ENCODE measurements at regions not wholly inside any gene's neighbourhood (a gene's known extent, or its start where the extent isn't known, plus 50 kb on each side); places are given as distances from the start of the nearest gene placed in this dataset.

DNA sequence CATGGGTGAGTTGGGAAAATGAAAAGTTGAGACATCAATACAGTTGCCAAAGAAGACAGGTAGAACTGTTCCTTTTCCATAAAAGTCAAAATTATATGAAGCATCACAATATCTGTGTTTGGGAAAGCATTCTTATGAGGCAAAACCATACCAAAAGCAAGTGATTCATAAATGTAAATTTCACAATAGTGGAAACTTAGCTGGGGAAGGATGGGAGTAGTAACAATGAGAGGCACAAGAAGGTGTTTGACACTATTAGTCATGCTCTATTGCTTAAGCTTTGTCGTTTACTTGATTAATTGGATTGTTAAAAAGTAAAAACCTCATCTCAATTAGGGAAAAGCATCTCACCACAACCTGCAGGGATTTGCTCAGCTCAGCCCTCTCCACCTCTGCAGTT, 240.2 kb downstream of the C7orf25 start:
- Histone ChIP-seq H3K27me3 (ENCODE audit: control insufficient read depth in 2 of 2, insufficient read depth in 2 of 2, low read length in 2 of 2) (no peaks in the 10 kb centered on the region; a peak in 1 of 5 replicates), H3K4me2 (ENCODE audit: insufficient read depth, low read length) (no peak overlapping the region), H3K4me1 (replicated peaks in 1 of 2; ENCODE audit: control insufficient read depth in 2 of 2, insufficient read depth in 2 of 2, low read length in 2 of 2) (no peaks in the 10 kb centered on the region), H3K9ac (ENCODE audit: insufficient read depth in 1 of 2, low read depth in 2 of 2, low read length in 2 of 2) (no peak overlapping the region), H3K36me3 (ENCODE audit: control insufficient read depth, insufficient read depth, low read length) (no peaks in the 10 kb centered on the region), H3K4me3 (no peak overlapping the region), H3K9me1 (ENCODE audit: control insufficient read depth, insufficient read depth, low read length) (no peaks in the 10 kb centered on the region), H3K27ac (ENCODE audit: extremely low read depth, low read depth, low read length) (no peak overlapping the region), H2AFZ (ENCODE audit: low read depth, low read length) (no peak overlapping the region), H3K9me3 (replicated peaks; ENCODE audit: control insufficient read depth, insufficient read depth, low read depth, low read length) (0 out of 2 replicates have a peak, but pooled peaks cover 2% of the 10 kb centered on the region), H3K79me2 (ENCODE audit: control insufficient read depth, insufficient read depth, low read length) (no peaks in the 10 kb centered on the region), H4K20me1 (replicated peaks; ENCODE audit: control insufficient read depth, insufficient read depth, low read length) (no peaks in the 10 kb centered on the region)
- intact Hi-C loops (cut with micrococcal nuclease) (no loop called here), in situ Hi-C loops (cut with MboI) (no loop called here)
- no TSS peak for BruUV-seq (replicated peaks)
- ChIA-PET POLR2A (no interaction called here), CTCF (ENCODE audit: low intra/inter-chr PET ratio) (no interaction called here)
- ATAC-seq (no peak), DNase-seq (ENCODE audit: extremely low read depth in 1 of 4, low spot score in 3 of 4) (no peak), FAIRE-seq (no peak)
- WGBS (ENCODE audit: insufficient coverage, low coverage, missing lambda C conversion rate), result 0% methylated on average over 1 of the region's 1 CpG
- no peak for TF ChIP-seq TCF7 (IDR thresholded peaks at IDR 0.05; ENCODE audit: borderline replicate concordance)
- no peak for TF ChIP-seq ZNF282 (CRISPR knock-in tag; IDR thresholded peaks at IDR 0.05)
- no peak for TF ChIP-seq NEUROD1 (IDR thresholded peaks at IDR 0.05; ENCODE audit: borderline replicate concordance, low read depth, low read length, partially characterized antibody)
- no peak for TF ChIP-seq SUPT5H (IDR thresholded peaks at IDR 0.05)
- TF ChIP-seq, protein P1, sequence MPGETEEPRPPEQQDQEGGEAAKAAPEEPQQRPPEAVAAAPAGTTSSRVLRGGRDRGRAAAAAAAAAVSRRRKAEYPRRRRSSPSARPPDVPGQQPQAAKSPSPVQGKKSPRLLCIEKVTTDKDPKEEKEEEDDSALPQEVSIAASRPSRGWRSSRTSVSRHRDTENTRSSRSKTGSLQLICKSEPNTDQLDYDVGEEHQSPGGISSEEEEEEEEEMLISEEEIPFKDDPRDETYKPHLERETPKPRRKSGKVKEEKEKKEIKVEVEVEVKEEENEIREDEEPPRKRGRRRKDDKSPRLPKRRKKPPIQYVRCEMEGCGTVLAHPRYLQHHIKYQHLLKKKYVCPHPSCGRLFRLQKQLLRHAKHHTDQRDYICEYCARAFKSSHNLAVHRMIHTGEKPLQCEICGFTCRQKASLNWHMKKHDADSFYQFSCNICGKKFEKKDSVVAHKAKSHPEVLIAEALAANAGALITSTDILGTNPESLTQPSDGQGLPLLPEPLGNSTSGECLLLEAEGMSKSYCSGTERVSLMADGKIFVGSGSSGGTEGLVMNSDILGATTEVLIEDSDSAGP (CRISPR knock-in tag; IDR thresholded peaks at IDR 0.05), result no peak
- no peak for TF ChIP-seq PURB (CRISPR knock-in tag; IDR thresholded peaks at IDR 0.05; ENCODE audit: low read depth)
- TF ChIP-seq, protein P2, sequence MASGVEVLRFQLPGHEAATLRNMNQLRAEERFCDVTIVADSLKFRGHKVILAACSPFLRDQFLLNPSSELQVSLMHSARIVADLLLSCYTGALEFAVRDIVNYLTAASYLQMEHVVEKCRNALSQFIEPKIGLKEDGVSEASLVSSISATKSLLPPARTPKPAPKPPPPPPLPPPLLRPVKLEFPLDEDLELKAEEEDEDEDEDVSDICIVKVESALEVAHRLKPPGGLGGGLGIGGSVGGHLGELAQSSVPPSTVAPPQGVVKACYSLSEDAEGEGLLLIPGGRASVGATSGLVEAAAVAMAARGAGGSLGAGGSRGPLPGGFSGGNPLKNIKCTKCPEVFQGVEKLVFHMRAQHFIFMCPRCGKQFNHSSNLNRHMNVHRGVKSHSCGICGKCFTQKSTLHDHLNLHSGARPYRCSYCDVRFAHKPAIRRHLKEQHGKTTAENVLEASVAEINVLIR (CRISPR knock-in tag; IDR thresholded peaks at IDR 0.05), result no peak
- TF ChIP-seq ELF2 (CRISPR knock-in tag; IDR thresholded peaks at IDR 0.05), result no peak
- TF ChIP-seq PHTF2 (CRISPR knock-in tag; IDR thresholded peaks at IDR 0.05), result no peak
- no peak for TF ChIP-seq JUN (IDR thresholded peaks at IDR 0.05; ENCODE audit: borderline replicate concordance, low read depth, low read length)
- TF ChIP-seq JUN (CRISPR knock-in tag; IDR thresholded peaks at IDR 0.05; ENCODE audit: borderline replicate concordance), result no peak
- no peak for TF ChIP-seq BACH1 (tag; IDR thresholded peaks at IDR 0.05)
- no peak for TF ChIP-seq NFYB (IDR thresholded peaks at IDR 0.05; ENCODE audit: extremely low read depth, insufficient read length)
- no peak for TF ChIP-seq ATF1 (CRISPR knock-in tag; IDR thresholded peaks at IDR 0.05)
- no peak for TF ChIP-seq ATF1 (tag; IDR thresholded peaks at IDR 0.05)
- TF ChIP-seq ZFPM2 (CRISPR knock-in tag; IDR thresholded peaks at IDR 0.05), result no peak
- TF ChIP-seq, protein P3, sequence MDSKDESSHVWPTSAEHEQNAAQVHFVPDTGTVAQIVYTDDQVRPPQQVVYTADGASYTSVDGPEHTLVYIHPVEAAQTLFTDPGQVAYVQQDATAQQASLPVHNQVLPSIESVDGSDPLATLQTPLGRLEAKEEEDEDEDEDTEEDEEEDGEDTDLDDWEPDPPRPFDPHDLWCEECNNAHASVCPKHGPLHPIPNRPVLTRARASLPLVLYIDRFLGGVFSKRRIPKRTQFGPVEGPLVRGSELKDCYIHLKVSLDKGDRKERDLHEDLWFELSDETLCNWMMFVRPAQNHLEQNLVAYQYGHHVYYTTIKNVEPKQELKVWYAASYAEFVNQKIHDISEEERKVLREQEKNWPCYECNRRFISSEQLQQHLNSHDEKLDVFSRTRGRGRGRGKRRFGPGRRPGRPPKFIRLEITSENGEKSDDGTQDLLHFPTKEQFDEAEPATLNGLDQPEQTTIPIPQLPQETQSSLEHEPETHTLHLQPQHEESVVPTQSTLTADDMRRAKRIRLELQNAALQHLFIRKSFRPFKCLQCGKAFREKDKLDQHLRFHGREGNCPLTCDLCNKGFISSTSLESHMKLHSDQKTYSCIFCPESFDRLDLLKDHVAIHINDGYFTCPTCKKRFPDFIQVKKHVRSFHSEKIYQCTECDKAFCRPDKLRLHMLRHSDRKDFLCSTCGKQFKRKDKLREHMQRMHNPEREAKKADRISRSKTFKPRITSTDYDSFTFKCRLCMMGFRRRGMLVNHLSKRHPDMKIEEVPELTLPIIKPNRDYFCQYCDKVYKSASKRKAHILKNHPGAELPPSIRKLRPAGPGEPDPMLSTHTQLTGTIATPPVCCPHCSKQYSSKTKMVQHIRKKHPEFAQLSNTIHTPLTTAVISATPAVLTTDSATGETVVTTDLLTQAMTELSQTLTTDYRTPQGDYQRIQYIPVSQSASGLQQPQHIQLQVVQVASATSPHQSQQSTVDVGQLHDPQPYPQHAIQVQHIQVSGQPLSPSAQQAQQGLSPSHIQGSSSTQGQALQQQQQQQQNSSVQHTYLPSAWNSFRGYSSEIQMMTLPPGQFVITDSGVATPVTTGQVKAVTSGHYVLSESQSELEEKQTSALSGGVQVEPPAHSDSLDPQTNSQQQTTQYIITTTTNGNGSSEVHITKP (IDR thresholded peaks at IDR 0.05; ENCODE audit: partially characterized antibody), result no peak
- TF ChIP-seq HSF4 (CRISPR knock-in tag; IDR thresholded peaks at IDR 0.05; ENCODE audit: borderline replicate concordance), result no peak
- no peak for TF ChIP-seq ZNF561 (CRISPR knock-in tag; conservative IDR thresholded peaks at IDR 0.05)

Data from K562 (cell line).